Panc1 (cell line): ENCODE measurements at regions not wholly inside any gene's neighbourhood (a gene's known extent, or its start where the extent isn't known, plus 50 kb on each side); places are given as distances from the start of the nearest gene placed in this dataset.

Source experiments
- ATAC-seq: fragments of 200-7000 bp; cut with Tn5 transposase; 2 replicates; pipeline ENCODE4 v1.9.1; 2020; ENCODE audit warnings: mild to moderate bottlenecking, moderate library complexity
- BruUV-seq: library from RNA; stranded (reverse); fragments of 400-500 nt; replicated peaks from 2 replicates; lab custom pipeline; 2021; lab: Mats Ljungman, UMichigan
- CTCF ChIA-PET: fragments of 300-600 bp; sonication (Branson Sonifier 250); formaldehyde crosslinking; loops from one replicate; lab custom pipeline; 2022; ENCODE audit warnings: antibody characterized with exemption; lab: Charles Lee
- POLR2A ChIA-PET: fragments of 300-600 bp; sonication (Branson Sonifier 250); formaldehyde crosslinking; loops from one replicate; lab custom pipeline; 2022; ENCODE audit warnings: antibody characterized with exemption; lab: Charles Lee
- DNase-seq: peaks from one replicate; pipeline ENCODE4 v3.0.0-alpha.2; 2010; ENCODE audit warnings: low read depth, low spot score
- H3K27ac ChIP-seq: 2 replicates; pipeline ENCODE4 v1.5.1; 2011; ENCODE audit warnings: mild to moderate bottlenecking, low read length, inconsistent platforms
- H3K27me3 ChIP-seq: fragments of 200-500 bp; sonication (Bioruptor generic); 2 replicates; pipeline ENCODE4 v1.6.0; 2014; ENCODE audit warnings: low read length, inconsistent platforms; ENCODE audit not compliant: control insufficient read depth, insufficient read depth
- H3K36me3 ChIP-seq: fragments of 200-500 bp; sonication (Bioruptor generic); 2 replicates; pipeline ENCODE4 v1.5.1; 2014; ENCODE audit warnings: inconsistent platforms, mild to moderate bottlenecking, low read length, moderate library complexity; ENCODE audit not compliant: control insufficient read depth, insufficient read depth
- H3K4me1 ChIP-seq: 2 replicates; pipeline ENCODE4 v1.5.1; 2011; ENCODE audit warnings: inconsistent platforms, mild to moderate bottlenecking, low read length, moderate library complexity; ENCODE audit not compliant: control insufficient read depth, insufficient read depth
- H3K4me3 ChIP-seq, 2 experiments: 2 replicates each; pipeline ENCODE4 v1.5.1; 2011 to 2012; ENCODE audit warnings: low read depth in 2 of 2, low read length in 2 of 2, mild to moderate bottlenecking in 2 of 2, inconsistent platforms in 1 of 2, moderate library complexity in 1 of 2
- H3K9me3 ChIP-seq: fragments of 200-500 bp; sonication (Bioruptor generic); 2 replicates; pipeline ENCODE4 v1.5.1; 2014; ENCODE audit warnings: low read depth, mild to moderate bottlenecking, inconsistent platforms, low read length, moderate library complexity; ENCODE audit not compliant: control insufficient read depth, insufficient read depth
- POLR2AphosphoS5 ChIP-seq: IDR thresholded peaks from 2 replicates; pipeline ENCODE4 v1.6.1; 2012; ENCODE audit warnings: mild to moderate bottlenecking, low read depth, low read length, moderate library complexity
- SIN3A ChIP-seq: IDR thresholded peaks from 2 replicates; pipeline ENCODE4 v1.6.1; 2012; ENCODE audit warnings: low read depth, mild to moderate bottlenecking, low read length, moderate library complexity, borderline replicate concordance; ENCODE audit not compliant: insufficient read depth
- TCF7L2 ChIP-seq: IDR thresholded peaks from 2 replicates; pipeline ENCODE4 v1.6.1; 2011; ENCODE audit warnings: mild to moderate bottlenecking, low read depth, low read length, inconsistent platforms
- in situ Hi-C: cut with HindIII; loops from 2 replicates; pipeline ENCODE4 v1.10.0; 2016; ENCODE audit warnings: low sequenced_read_pairs, low pct_unique_long_range_greater_than_20kb
- intact Hi-C: fragments of 100-400 bp; cut with micrococcal nuclease; formaldehyde crosslinking; loops from one replicate; pipeline ENCODE4 v1.10.0; 2022; ENCODE audit not compliant: unreplicated experiment
- TF ChIP-seq, protein P1 (sequence below): fragments of 450-650 bp; IDR thresholded peaks from 2 replicates; pipeline ENCODE4 v1.5.1; 2017; ENCODE audit warnings: mild to moderate bottlenecking
- TF ChIP-seq, protein P2 (sequence below), 2 experiments: IDR thresholded peaks; 2 replicates each; pipeline ENCODE4 v1.6.1; 2011 to 2012; ENCODE audit warnings: low read depth in 2 of 2, control low read depth in 1 of 2, low read length in 1 of 2, mild to moderate bottlenecking in 1 of 2, moderate library complexity in 1 of 2; ENCODE audit not compliant: insufficient read depth in 1 of 2

DNA sequence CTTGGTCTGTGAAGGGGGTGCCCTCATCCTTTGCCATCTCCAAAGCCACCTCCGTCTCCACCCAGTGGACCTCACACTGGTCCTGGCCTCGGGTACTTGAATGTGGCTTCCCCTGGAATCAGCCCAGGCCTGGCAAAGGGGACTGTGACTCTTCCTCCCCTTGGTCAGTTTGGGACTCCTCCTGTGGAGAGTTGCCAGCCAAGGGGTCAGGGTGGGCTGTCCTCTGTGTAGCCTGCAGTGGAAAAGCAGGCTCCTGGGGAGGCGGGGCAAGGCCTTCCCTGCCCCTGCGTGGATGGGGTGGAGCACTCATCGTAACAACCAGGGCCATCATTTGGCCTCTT, 59.8 kb downstream of the INHBB start:
- POLR2A ChIA-PET = no interaction called here
- peaks cover 6% of the 10 kb centered on the region; the same call in 1 of the 2 replicates for H3K9me3 ChIP-seq
- no TSS peak for BruUV-seq
- intact Hi-C loops = no loop called here
- TF ChIP-seq SIN3A (no peak), POLR2AphosphoS5 (no peak), TCF7L2 (no peak)
- TF ChIP-seq, protein P1, sequence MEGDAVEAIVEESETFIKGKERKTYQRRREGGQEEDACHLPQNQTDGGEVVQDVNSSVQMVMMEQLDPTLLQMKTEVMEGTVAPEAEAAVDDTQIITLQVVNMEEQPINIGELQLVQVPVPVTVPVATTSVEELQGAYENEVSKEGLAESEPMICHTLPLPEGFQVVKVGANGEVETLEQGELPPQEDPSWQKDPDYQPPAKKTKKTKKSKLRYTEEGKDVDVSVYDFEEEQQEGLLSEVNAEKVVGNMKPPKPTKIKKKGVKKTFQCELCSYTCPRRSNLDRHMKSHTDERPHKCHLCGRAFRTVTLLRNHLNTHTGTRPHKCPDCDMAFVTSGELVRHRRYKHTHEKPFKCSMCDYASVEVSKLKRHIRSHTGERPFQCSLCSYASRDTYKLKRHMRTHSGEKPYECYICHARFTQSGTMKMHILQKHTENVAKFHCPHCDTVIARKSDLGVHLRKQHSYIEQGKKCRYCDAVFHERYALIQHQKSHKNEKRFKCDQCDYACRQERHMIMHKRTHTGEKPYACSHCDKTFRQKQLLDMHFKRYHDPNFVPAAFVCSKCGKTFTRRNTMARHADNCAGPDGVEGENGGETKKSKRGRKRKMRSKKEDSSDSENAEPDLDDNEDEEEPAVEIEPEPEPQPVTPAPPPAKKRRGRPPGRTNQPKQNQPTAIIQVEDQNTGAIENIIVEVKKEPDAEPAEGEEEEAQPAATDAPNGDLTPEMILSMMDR = no peak
- TF ChIP-seq, protein P2, sequence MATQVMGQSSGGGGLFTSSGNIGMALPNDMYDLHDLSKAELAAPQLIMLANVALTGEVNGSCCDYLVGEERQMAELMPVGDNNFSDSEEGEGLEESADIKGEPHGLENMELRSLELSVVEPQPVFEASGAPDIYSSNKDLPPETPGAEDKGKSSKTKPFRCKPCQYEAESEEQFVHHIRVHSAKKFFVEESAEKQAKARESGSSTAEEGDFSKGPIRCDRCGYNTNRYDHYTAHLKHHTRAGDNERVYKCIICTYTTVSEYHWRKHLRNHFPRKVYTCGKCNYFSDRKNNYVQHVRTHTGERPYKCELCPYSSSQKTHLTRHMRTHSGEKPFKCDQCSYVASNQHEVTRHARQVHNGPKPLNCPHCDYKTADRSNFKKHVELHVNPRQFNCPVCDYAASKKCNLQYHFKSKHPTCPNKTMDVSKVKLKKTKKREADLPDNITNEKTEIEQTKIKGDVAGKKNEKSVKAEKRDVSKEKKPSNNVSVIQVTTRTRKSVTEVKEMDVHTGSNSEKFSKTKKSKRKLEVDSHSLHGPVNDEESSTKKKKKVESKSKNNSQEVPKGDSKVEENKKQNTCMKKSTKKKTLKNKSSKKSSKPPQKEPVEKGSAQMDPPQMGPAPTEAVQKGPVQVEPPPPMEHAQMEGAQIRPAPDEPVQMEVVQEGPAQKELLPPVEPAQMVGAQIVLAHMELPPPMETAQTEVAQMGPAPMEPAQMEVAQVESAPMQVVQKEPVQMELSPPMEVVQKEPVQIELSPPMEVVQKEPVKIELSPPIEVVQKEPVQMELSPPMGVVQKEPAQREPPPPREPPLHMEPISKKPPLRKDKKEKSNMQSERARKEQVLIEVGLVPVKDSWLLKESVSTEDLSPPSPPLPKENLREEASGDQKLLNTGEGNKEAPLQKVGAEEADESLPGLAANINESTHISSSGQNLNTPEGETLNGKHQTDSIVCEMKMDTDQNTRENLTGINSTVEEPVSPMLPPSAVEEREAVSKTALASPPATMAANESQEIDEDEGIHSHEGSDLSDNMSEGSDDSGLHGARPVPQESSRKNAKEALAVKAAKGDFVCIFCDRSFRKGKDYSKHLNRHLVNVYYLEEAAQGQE (IDR thresholded peaks at IDR 0.05; ENCODE audit: insufficient read depth in 1 of 2, low read depth in 2 of 2, low read length in 1 of 2) = no peak
- H3K36me3 ChIP-seq = no peaks in the 10 kb centered on the region
- no peaks in the 10 kb centered on the region for H3K27me3 ChIP-seq
- H3K4me1 ChIP-seq = peaks cover 8% of the 10 kb centered on the region
- ATAC-seq (no peak), DNase-seq (no peak)
- in situ Hi-C loops = no loop called here
- H3K27ac ChIP-seq = no peak overlapping the region
- CTCF ChIA-PET = no interaction called here
- no peak overlapping the region for H3K4me3 ChIP-seq

DNA sequence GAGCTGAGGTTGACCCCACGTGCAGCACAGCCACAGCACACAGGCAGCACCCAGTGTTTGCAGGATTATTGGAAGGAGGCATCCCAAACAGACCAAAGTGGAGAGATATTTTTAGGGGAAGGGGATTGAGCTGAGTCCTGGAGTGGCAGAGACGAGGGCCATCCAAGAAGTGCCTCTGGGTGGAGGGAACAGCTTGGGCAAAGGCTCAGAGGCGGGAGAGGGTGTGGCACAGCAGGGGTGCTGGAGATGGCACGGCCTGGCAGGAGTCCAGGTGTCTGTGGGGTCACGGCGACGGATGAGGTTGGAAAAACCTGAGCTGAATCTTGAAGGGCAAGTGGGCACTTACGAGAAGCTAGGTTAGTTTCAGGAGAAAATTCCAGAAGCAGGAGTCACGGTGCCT, 60.6 kb downstream of the INHBB start:
- POLR2A ChIA-PET = no interaction called here

More for the DNA sequence above, 60.6 kb downstream of the INHBB start:
- BruUV-seq = no TSS peak
- no peak overlapping the region for H3K4me3 ChIP-seq
- no peaks in the 10 kb centered on the region for H3K36me3 ChIP-seq
- H3K4me1 ChIP-seq = peaks cover 8% of the 10 kb centered on the region
- CTCF ChIA-PET = no interaction called here
- peaks cover 6% of the 10 kb centered on the region; the same call in 1 of the 2 replicates for H3K9me3 ChIP-seq
- TF ChIP-seq, protein P1 = no peak
- TF ChIP-seq TCF7L2 (no peak), POLR2AphosphoS5 (no peak), SIN3A (no peak)
- TF ChIP-seq, protein P2 (IDR thresholded peaks at IDR 0.05; ENCODE audit: insufficient read depth in 1 of 2, low read depth in 2 of 2, low read length in 1 of 2) = no peak
- intact Hi-C loops (no loop called here), in situ Hi-C loops (no loop called here)
- ATAC-seq = no peak
- DNase-seq = no peak
- H3K27ac ChIP-seq = no peak overlapping the region
- no peaks in the 10 kb centered on the region for H3K27me3 ChIP-seq
